Peyer's patch (tissue), 4 donors: ENCODE measurements at regions not wholly inside any gene's neighbourhood (a gene's known extent, or its start where the extent isn't known, plus 50 kb on each side); places are given as distances from the start of the nearest gene placed in this dataset.
"Not testable (repeated sequence)": the region's sequence is repeated elsewhere in the genome, so short reads cannot be mapped to it uniquely, and the experiment has no call there.

Source experiments
- DNase-seq, 3 donors: peaks; one replicate each; pipeline ENCODE4 v3.0.0-alpha.2; 2017 to 2019
- H3K27ac ChIP-seq, 4 donors: fragments of 200-600 bp; sonication (generic); one replicate each; pipeline ENCODE4 v1.5.1; 2016 to 2019
- H3K27me3 ChIP-seq, 2 donors: fragments of 200-600 bp; sonication (generic); one replicate each; pipeline ENCODE4 v1.5.1; 2019
- H3K36me3 ChIP-seq, 3 donors: fragments of 200-600 bp; sonication (generic); one replicate each; pipeline ENCODE4 v1.5.1; 2016 to 2019
- H3K4me1 ChIP-seq, 4 donors: fragments of 200-600 bp; sonication (generic); one replicate each; pipeline ENCODE4 v1.5.1; 2016 to 2019
- H3K4me3 ChIP-seq, 4 donors: fragments of 200-600 bp; sonication (generic); 1 replicate in 3 of 4; 2 replicates in 1 of 4; pipeline ENCODE4 v1.5.1; 2016 to 2019; ENCODE audit warnings: mild to moderate bottlenecking in 1 of 4
- H3K9me3 ChIP-seq, 4 donors: fragments of 200-600 bp; sonication (generic); one replicate each; pipeline ENCODE4 v1.5.1; 2016 to 2019; ENCODE audit warnings: mild to moderate bottlenecking in 1 of 4
- CTCF ChIP-seq, 6 experiments: fragments of 450-650 bp in 4 of 6; fragments of 200-600 bp in 2 of 6; sonication (generic) in 1 of 6; IDR thresholded peaks; one replicate each; pipeline ENCODE4 v1.5.1; 2017 to 2019; ENCODE audit warnings: antibody characterized with exemption in 6 of 6, mild to moderate bottlenecking in 3 of 6, moderate library complexity in 1 of 6
- POLR2A ChIP-seq, 2 donors: fragments of 450-650 bp; IDR thresholded peaks; one replicate each; pipeline ENCODE4 v1.5.1; 2017; ENCODE audit warnings: antibody characterized with exemption in 2 of 2, mild to moderate bottlenecking in 2 of 2, moderate library complexity in 2 of 2

GRCh38 chr2:106285237-106285829 is 91.2 kb upstream of the UXS1 start:
- TF ChIP-seq CTCF (IDR thresholded peaks at IDR 0.05) (no peak), POLR2A (IDR thresholded peaks at IDR 0.05) (no peak)
- H3K27me3 ChIP-seq: no peaks in the 10 kb centered on the region
- no peak overlapping the region for H3K27ac ChIP-seq
- DNase-seq: no peak
- H3K4me3 ChIP-seq: no peak overlapping the region
- no peaks in the 10 kb centered on the region for H3K36me3 ChIP-seq
- H3K4me1 ChIP-seq: no peaks in the 10 kb centered on the region
- H3K9me3 ChIP-seq: no peaks in the 10 kb centered on the region

- Histone ChIP-seq H3K4me3 (no peak overlapping the region), H3K27ac (no peak overlapping the region), H3K4me1 (no peaks in the 10 kb centered on the region), H3K27me3 (no peaks in the 10 kb centered on the region), H3K9me3 (no peaks in the 10 kb centered on the region), H3K36me3 (no peaks in the 10 kb centered on the region)
- no peak for DNase-seq
- TF ChIP-seq POLR2A (IDR thresholded peaks at IDR 0.05) (no peak), CTCF (IDR thresholded peaks at IDR 0.05) (no peak)
Measured at GRCh38 chr2:106284691-106285202, 90.6 kb upstream of the UXS1 start.

- DNase-seq: no peak
Measured at GRCh38 chr2:106284255-106284654, 90.2 kb upstream of the UXS1 start.

GRCh38 chr2:106283228-106284152 is 89.4 kb upstream of the UXS1 start:
- DNase-seq: not testable (repeated sequence)

More at GRCh38 chr2:106284255-106284654, 90.2 kb upstream of the UXS1 start:
- no peak overlapping the region for H3K4me3 ChIP-seq
- H3K4me1 ChIP-seq: no peaks in the 10 kb centered on the region
- TF ChIP-seq POLR2A (IDR thresholded peaks at IDR 0.05) (no peak), CTCF (IDR thresholded peaks at IDR 0.05) (no peak)
- no peaks in the 10 kb centered on the region for H3K36me3 ChIP-seq
- H3K27me3 ChIP-seq: no peaks in the 10 kb centered on the region
- H3K9me3 ChIP-seq: no peaks in the 10 kb centered on the region
- H3K27ac ChIP-seq: no peak overlapping the region

GRCh38 chr2:106282462-106283170 is 88.5 kb upstream of the UXS1 start:
- Histone ChIP-seq H3K9me3 (no peaks in the 10 kb centered on the region), H3K4me1 (no peaks in the 10 kb centered on the region), H3K27ac (no peak overlapping the region), H3K4me3 (no peak overlapping the region), H3K36me3 (no peaks in the 10 kb centered on the region), H3K27me3 (no peaks in the 10 kb centered on the region)
- TF ChIP-seq CTCF (IDR thresholded peaks at IDR 0.05) (no peak), POLR2A (IDR thresholded peaks at IDR 0.05) (no peak)
- DNase-seq: no peak

More at GRCh38 chr2:106283228-106284152, 89.4 kb upstream of the UXS1 start:
- H3K9me3 ChIP-seq, H3K4me3 ChIP-seq, H3K4me1 ChIP-seq, H3K36me3 ChIP-seq, H3K27ac ChIP-seq, H3K27me3 ChIP-seq: not testable (repeated sequence)

- not testable (repeated sequence) for H3K27me3 ChIP-seq, H3K4me1 ChIP-seq
Measured at GRCh38 chr2:106281907-106282430, 87.9 kb upstream of the UXS1 start.

More at GRCh38 chr2:106281907-106282430, 87.9 kb upstream of the UXS1 start:
- DNase-seq, H3K27ac ChIP-seq, H3K36me3 ChIP-seq, H3K9me3 ChIP-seq, H3K4me3 ChIP-seq: not testable (repeated sequence)
